ENCODE measurements at regions not wholly inside any gene's neighbourhood (a gene's known extent, or its start where the extent isn't known, plus 50 kb on each side); places are given as distances from the start of the nearest gene placed in this dataset.

GRCh38 chr10:2223548-2224320, 486.4 kb upstream of the ADARB2 start:
- TF ChIP-seq, protein P1, sequence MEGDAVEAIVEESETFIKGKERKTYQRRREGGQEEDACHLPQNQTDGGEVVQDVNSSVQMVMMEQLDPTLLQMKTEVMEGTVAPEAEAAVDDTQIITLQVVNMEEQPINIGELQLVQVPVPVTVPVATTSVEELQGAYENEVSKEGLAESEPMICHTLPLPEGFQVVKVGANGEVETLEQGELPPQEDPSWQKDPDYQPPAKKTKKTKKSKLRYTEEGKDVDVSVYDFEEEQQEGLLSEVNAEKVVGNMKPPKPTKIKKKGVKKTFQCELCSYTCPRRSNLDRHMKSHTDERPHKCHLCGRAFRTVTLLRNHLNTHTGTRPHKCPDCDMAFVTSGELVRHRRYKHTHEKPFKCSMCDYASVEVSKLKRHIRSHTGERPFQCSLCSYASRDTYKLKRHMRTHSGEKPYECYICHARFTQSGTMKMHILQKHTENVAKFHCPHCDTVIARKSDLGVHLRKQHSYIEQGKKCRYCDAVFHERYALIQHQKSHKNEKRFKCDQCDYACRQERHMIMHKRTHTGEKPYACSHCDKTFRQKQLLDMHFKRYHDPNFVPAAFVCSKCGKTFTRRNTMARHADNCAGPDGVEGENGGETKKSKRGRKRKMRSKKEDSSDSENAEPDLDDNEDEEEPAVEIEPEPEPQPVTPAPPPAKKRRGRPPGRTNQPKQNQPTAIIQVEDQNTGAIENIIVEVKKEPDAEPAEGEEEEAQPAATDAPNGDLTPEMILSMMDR (IDR thresholded peaks at IDR 0.05), result no peak
- TF ChIP-seq POLR2A (IDR thresholded peaks at IDR 0.05) (no peak), EP300 (IDR thresholded peaks at IDR 0.05) (no peak), POLR2AphosphoS5 (IDR thresholded peaks at IDR 0.05) (no peak)

Data from suprapubic skin (tissue), 4 donors.